H1 (cell line): ENCODE measurements at regions not wholly inside any gene's neighbourhood (a gene's known extent, or its start where the extent isn't known, plus 50 kb on each side); places are given as distances from the start of the nearest gene placed in this dataset.

Source experiments
- CTCF ChIA-PET: fragments of 300-600 bp; sonication (Branson Sonifier 250); formaldehyde crosslinking; loops from one replicate; lab custom pipeline; 2021; ENCODE audit not compliant: partially characterized antibody; lab: Charles Lee
- POLR2A ChIA-PET: fragments of 300-600 bp; sonication (Branson Sonifier 250); formaldehyde crosslinking; loops from one replicate; lab custom pipeline; 2021; ENCODE audit warnings: inconsistent platforms; ENCODE audit not compliant: partially characterized antibody; lab: Charles Lee
- DNase-seq, 2 experiments: peaks; one replicate each; pipeline versions ENCODE4 v3.0.0 to v3.0.0-alpha.2; 2010 to 2022; ENCODE audit warnings: low spot score in 2 of 2, low read depth in 1 of 2, mixed read lengths in 1 of 2
- FAIRE-seq: peaks from 2 replicates; lab custom pipeline; 2011; peaks lifted over from hg19 to GRCh38; lab: Jason Lieb, UNC
- H2AFZ ChIP-seq: 2 replicates; pipeline ENCODE4 v1.8.1; 2012; ENCODE audit warnings: low read length, inconsistent platforms
- H2AK5ac ChIP-seq: 2 replicates; pipeline ENCODE4 v1.6.1; 2013; ENCODE audit warnings: low read depth, low read length
- H2BK120ac ChIP-seq: replicated peaks from 2 replicates; pipeline ENCODE3; 2013; ENCODE audit warnings: low read depth, low read length, inconsistent platforms
- H2BK12ac ChIP-seq: 2 replicates; pipeline ENCODE4 v1.6.1; 2013; ENCODE audit warnings: low read depth, low read length
- H2BK15ac ChIP-seq: 2 replicates; pipeline ENCODE4 v1.6.1; 2013; ENCODE audit warnings: low read length
- H2BK20ac ChIP-seq: 2 replicates; pipeline ENCODE4 v1.6.1; 2013; ENCODE audit warnings: low read length
- H2BK5ac ChIP-seq: 2 replicates; pipeline ENCODE4 v1.6.1; 2013; ENCODE audit warnings: low read depth, low read length
- H3K14ac ChIP-seq: 2 replicates; pipeline ENCODE4 v1.6.1; 2013; ENCODE audit warnings: inconsistent platforms; ENCODE audit not compliant: insufficient read length
- H3K18ac ChIP-seq: 2 replicates; pipeline ENCODE4 v1.6.1; 2013; ENCODE audit warnings: low read length; ENCODE audit errors: extremely low read depth
- H3K23ac ChIP-seq: 2 replicates; pipeline ENCODE4 v1.6.1; 2013; ENCODE audit warnings: inconsistent platforms; ENCODE audit not compliant: insufficient read length
- H3K23me2 ChIP-seq: 2 replicates; pipeline ENCODE4 v1.6.1; 2013; ENCODE audit warnings: low read depth, low read length
- H3K27ac ChIP-seq: 2 replicates; pipeline ENCODE4 v1.6.1; 2011; ENCODE audit warnings: low read depth, low read length, inconsistent platforms
- H3K27me3 ChIP-seq, 4 experiments: replicated peaks in 1 of 4; 1 replicate in 1 of 4; 2 replicates in 3 of 4; pipeline versions ENCODE4 v1.6.1 to v1.8.1; 2011 to 2013; ENCODE audit warnings: low read length in 3 of 4, mild to moderate bottlenecking in 3 of 4, inconsistent platforms in 2 of 4, mixed read lengths in 2 of 4, moderate library complexity in 1 of 4; ENCODE audit not compliant: control insufficient read depth in 3 of 4, insufficient read depth in 3 of 4; ENCODE audit errors: extremely low read depth in 1 of 4
- H3K36me3 ChIP-seq, 4 experiments: 2 replicates each; pipeline versions ENCODE4 v1.6.1 to v1.8.1; 2011 to 2013; ENCODE audit warnings: mild to moderate bottlenecking in 4 of 4, low read length in 3 of 4, moderate library complexity in 2 of 4, control low read depth in 1 of 4, inconsistent platforms in 1 of 4; ENCODE audit not compliant: insufficient read depth in 4 of 4, control insufficient read depth in 2 of 4
- H3K4ac ChIP-seq: replicated peaks from 2 replicates; pipeline ENCODE3; 2013; ENCODE audit warnings: low read length, low read depth, mixed read lengths, inconsistent platforms; ENCODE audit not compliant: insufficient read length
- H3K4me1 ChIP-seq, 4 experiments: replicated peaks in 1 of 4; 1 replicate in 1 of 4; 2 replicates in 3 of 4; pipeline versions ENCODE4 v1.6.1 to v1.8.1; 2011 to 2013; ENCODE audit warnings: low read length in 3 of 4, inconsistent platforms in 2 of 4, mixed read lengths in 1 of 4; ENCODE audit not compliant: insufficient read depth in 4 of 4, control insufficient read depth in 3 of 4
- H3K4me2 ChIP-seq, 2 experiments: 2 replicates each; pipeline versions ENCODE4 v1.6.1 to v1.8.1; 2011 to 2013; ENCODE audit warnings: low read depth in 2 of 2, low read length in 2 of 2, control low read depth in 1 of 2, inconsistent platforms in 1 of 2, mild to moderate bottlenecking in 1 of 2; ENCODE audit not compliant: insufficient read depth in 1 of 2
- H3K4me3 ChIP-seq, 4 experiments: fragments of 200-600, 300-600 bp in 1 of 4; sonication (generic), shearing (Covaris generic), sonication (Bioruptor Twin) in 1 of 4; 2 replicates each; pipeline versions ENCODE4 v1.5.1 to v1.8.1; 2011 to 2016; ENCODE audit warnings: low read length in 4 of 4, low read depth in 3 of 4, control low read depth in 2 of 4, inconsistent platforms in 2 of 4, mild to moderate bottlenecking in 2 of 4, mixed read lengths in 1 of 4, moderate library complexity in 1 of 4; ENCODE audit not compliant: insufficient read depth in 2 of 4; ENCODE audit errors: extremely low read depth in 1 of 4
- H3K56ac ChIP-seq: replicated peaks from 2 replicates; pipeline ENCODE3; 2013; ENCODE audit warnings: low read depth, mild to moderate bottlenecking, mixed read lengths, low read length, inconsistent platforms; ENCODE audit not compliant: insufficient read length
- H3K79me1 ChIP-seq: 2 replicates; pipeline ENCODE4 v1.6.1; 2013; ENCODE audit warnings: low read depth, low read length, control low read depth
- H3K79me2 ChIP-seq, 2 experiments: 2 replicates each; pipeline versions ENCODE4 v1.6.1 to v1.8.1; 2012 to 2013; ENCODE audit warnings: low read length in 2 of 2, mild to moderate bottlenecking in 2 of 2, inconsistent platforms in 1 of 2; ENCODE audit not compliant: insufficient read depth in 2 of 2, control insufficient read depth in 1 of 2
- H3K9ac ChIP-seq, 4 experiments: replicated peaks in 1 of 4; 1 replicate in 1 of 4; 2 replicates in 3 of 4; pipeline versions ENCODE4 v1.6.1 to v1.8.1; 2011 to 2013; ENCODE audit warnings: low read depth in 3 of 4, low read length in 3 of 4, control low read depth in 2 of 4, mild to moderate bottlenecking in 2 of 4, moderate library complexity in 2 of 4, inconsistent platforms in 1 of 4; ENCODE audit errors: extremely low read depth in 1 of 4
- H3K9me3 ChIP-seq, 2 experiments: 2 replicates each; pipeline versions ENCODE4 v1.6.1 to v1.8.1; 2012 to 2013; ENCODE audit warnings: mild to moderate bottlenecking in 2 of 2, moderate library complexity in 2 of 2, control low read depth in 1 of 2, inconsistent platforms in 1 of 2, low read depth in 1 of 2, low read length in 1 of 2, mixed read lengths in 1 of 2; ENCODE audit not compliant: insufficient read depth in 2 of 2
- H4K20me1 ChIP-seq, 2 experiments: replicated peaks in 1 of 2; 2 replicates each; pipeline versions ENCODE3 to v1.8.1; 2011 to 2013; ENCODE audit warnings: inconsistent platforms in 2 of 2, low read length in 2 of 2, mild to moderate bottlenecking in 1 of 2; ENCODE audit not compliant: insufficient read depth in 2 of 2, control insufficient read depth in 1 of 2
- H4K5ac ChIP-seq: 2 replicates; pipeline ENCODE4 v1.6.1; 2013; ENCODE audit warnings: low read length, low read depth, mixed read lengths, inconsistent platforms; ENCODE audit not compliant: insufficient read length
- H4K8ac ChIP-seq: 2 replicates; pipeline ENCODE4 v1.8.0; 2013; ENCODE audit warnings: mild to moderate bottlenecking, moderate library complexity, low read length, inconsistent platforms; ENCODE audit not compliant: insufficient read depth; ENCODE audit errors: extremely low read depth
- H4K91ac ChIP-seq: replicated peaks from 2 replicates; pipeline ENCODE3; 2013; ENCODE audit warnings: low read length, mixed read lengths, inconsistent platforms; ENCODE audit not compliant: insufficient read length
- POU5F1 ChIP-seq: IDR thresholded peaks from 2 replicates; pipeline ENCODE4 v1.6.1; 2011; ENCODE audit warnings: low read depth, mild to moderate bottlenecking, low read length, moderate library complexity
- SIN3A ChIP-seq, 2 experiments: IDR thresholded peaks in 1 of 2; conservative IDR thresholded peaks in 1 of 2; 2 replicates each; pipeline ENCODE4 v1.6.1; 2011 to 2012; ENCODE audit warnings: low read length in 2 of 2, improper control_type of control experiment in 1 of 2, low read depth in 1 of 2, mild to moderate bottlenecking in 1 of 2
- SIRT6 ChIP-seq: IDR thresholded peaks from one replicate; pipeline ENCODE4 v1.7.1; 2012; ENCODE audit warnings: low read length, inconsistent platforms
- WGBS, 2 experiments: shearing (Covaris generic) in 1 of 2; methylation state at CpG; one replicate each; pipeline versions ENCODE4 v1.1.6 to v1.1.7; 2013 to 2015; ENCODE audit warnings: low lambda C conversion rate in 2 of 2, mixed read lengths in 2 of 2, inconsistent platforms in 1 of 2, low coverage in 1 of 2, missing lambda C conversion rate in 1 of 2; ENCODE audit not compliant: insufficient replicate concordance in 2 of 2, insufficient coverage in 1 of 2, insufficient read length in 1 of 2; ENCODE audit errors: extremely low coverage in 1 of 2, missing lambda C conversion rate in 1 of 2; 5-methylcytosine and 5-hydroxymethylcytosine counted together

GRCh38 chr13:50422181-50423148 lies 407.2 kb downstream of the KCNRG start:
- H3K9ac ChIP-seq, result no peak overlapping the region
- H3K4me3 ChIP-seq, result no peak overlapping the region
- no peaks in the 10 kb centered on the region for H4K20me1 ChIP-seq
- FAIRE-seq, result no peak
- no peak overlapping the region for H3K4me2 ChIP-seq
- H2BK12ac ChIP-seq, result no peak overlapping the region
- no peaks in the 10 kb centered on the region for H3K36me3 ChIP-seq
- H3K23ac ChIP-seq, result no peak overlapping the region
- H2AFZ ChIP-seq, result no peak overlapping the region
- CTCF ChIA-PET, result interaction anchor here (0.7 to 1.3 kb wide), 4 partner anchors 9 to 234 kb away, joined by 3 to 4 read pairs (median 3); no protein-coding TSS in a partner anchor
- H4K8ac ChIP-seq, result no peak overlapping the region
- no peaks in the 10 kb centered on the region for H3K9me3 ChIP-seq
- no peaks in the 10 kb centered on the region for H3K27me3 ChIP-seq
- H2BK15ac ChIP-seq, result no peak overlapping the region
- no peaks in the 10 kb centered on the region for H3K23me2 ChIP-seq
- no peak overlapping the region for H2BK5ac ChIP-seq
- H2AK5ac ChIP-seq, result no peak overlapping the region
- no peaks in the 10 kb centered on the region for H3K79me2 ChIP-seq
- no peak overlapping the region for H3K56ac ChIP-seq
- POLR2A ChIA-PET, result interaction anchor here (1.4 kb wide), 1 partner anchor 12 kb away, joined by 4 read pairs; no protein-coding TSS in a partner anchor
- 92% methylated on average over 12 of the region's 12 CpGs; no CpG with 5 or more reads in 1 of the 2 experiments for WGBS, 2 experiments
- no peak overlapping the region for H4K5ac ChIP-seq
- no peaks in the 10 kb centered on the region for H3K79me1 ChIP-seq
- peaks cover 0 to 3% (median 0%) of the 10 kb centered on the region in 4 experiments; a peak in 1 of 7 replicates for H3K4me1 ChIP-seq
- H3K27ac ChIP-seq, result no peak overlapping the region
- H3K14ac ChIP-seq, result no peak overlapping the region
- no peak for DNase-seq
- TF ChIP-seq POU5F1, result no peak
- TF ChIP-seq SIRT6, result no peak
- no peak for TF ChIP-seq SIN3A (conservative IDR thresholded peaks at IDR 0.05 in 1 of 2, IDR thresholded peaks at IDR 0.05 in 1 of 2; ENCODE audit: low read depth in 1 of 2, low read length in 2 of 2)
- H2BK20ac ChIP-seq, result 0 out of 2 replicates have a peak overlapping the region, but pooled peaks have one; percentile 37
- no peak overlapping the region for H2BK120ac ChIP-seq
- H4K91ac ChIP-seq, result no peak overlapping the region
- H3K18ac ChIP-seq, result no peak overlapping the region
- no peak overlapping the region for H3K4ac ChIP-seq
